Keratinocyte (primary cell): ENCODE measurements at regions not wholly inside any gene's neighbourhood (a gene's known extent, or its start where the extent isn't known, plus 50 kb on each side); places are given as distances from the start of the nearest gene placed in this dataset.

Source experiments
- DNase-seq: peaks from one replicate; pipeline ENCODE4 v3.0.0-alpha.2; 2011; ENCODE audit warnings: low read depth, missing footprints, low spot score
- FAIRE-seq: peaks from 2 replicates; lab custom pipeline; 2011; peaks lifted over from hg19 to GRCh38; lab: Jason Lieb, UNC
- H2AFZ ChIP-seq: 2 replicates; pipeline ENCODE4 v1.6.0; 2012; ENCODE audit warnings: low read length, control low read depth, inconsistent platforms; ENCODE audit not compliant: control insufficient read depth
- H3K27ac ChIP-seq: 2 replicates; pipeline ENCODE4 v1.5.1; 2011; ENCODE audit warnings: low read length; ENCODE audit not compliant: control insufficient read depth, insufficient read depth
- H3K27me3 ChIP-seq: 3 replicates; pipeline ENCODE4 v1.6.0; 2011; ENCODE audit warnings: low read length; ENCODE audit not compliant: control insufficient read depth, insufficient read depth; ENCODE audit errors: extremely low read depth
- H3K36me3 ChIP-seq, 2 experiments: 2 replicates in 1 of 2; 3 replicates in 1 of 2; pipeline ENCODE4 v1.5.1; 2011; ENCODE audit warnings: low read length in 2 of 2, mild to moderate bottlenecking in 1 of 2; ENCODE audit not compliant: control insufficient read depth in 2 of 2, insufficient read depth in 2 of 2; ENCODE audit errors: extremely low read depth in 1 of 2
- H3K4me1 ChIP-seq: 3 replicates; pipeline ENCODE4 v1.5.1; 2011; ENCODE audit warnings: low read length; ENCODE audit not compliant: control insufficient read depth, insufficient read depth; ENCODE audit errors: extremely low read depth
- H3K4me2 ChIP-seq: 3 replicates; pipeline ENCODE4 v1.6.0; 2011; ENCODE audit warnings: low read depth, low read length; ENCODE audit not compliant: control insufficient read depth, insufficient read depth; ENCODE audit errors: extremely low read depth
- H3K4me3 ChIP-seq, 3 experiments: fragments of 200-600 bp in 1 of 3; sonication (generic) in 1 of 3; 2 replicates in 2 of 3; 3 replicates in 1 of 3; pipeline ENCODE4 v1.5.1; 2011 to 2016; ENCODE audit warnings: low read length in 3 of 3, mild to moderate bottlenecking in 3 of 3, control low read depth in 2 of 3, inconsistent platforms in 1 of 3, low read depth in 1 of 3, mixed read lengths in 1 of 3, mixed run types in 1 of 3, moderate library complexity in 1 of 3; ENCODE audit not compliant: control insufficient read depth in 2 of 3, insufficient read depth in 2 of 3; ENCODE audit errors: extremely low read depth in 1 of 3
- H3K79me2 ChIP-seq: 2 replicates; pipeline ENCODE4 v1.6.0; 2012; ENCODE audit warnings: low read length; ENCODE audit not compliant: control insufficient read depth, insufficient read depth
- H3K9ac ChIP-seq: 3 replicates; pipeline ENCODE4 v1.6.0; 2011; ENCODE audit warnings: low read length; ENCODE audit not compliant: control insufficient read depth, insufficient read depth; ENCODE audit errors: extremely low read depth
- H3K9me1 ChIP-seq: 3 replicates; pipeline ENCODE4 v1.6.0; 2011; ENCODE audit warnings: low read length; ENCODE audit not compliant: control insufficient read depth, insufficient read depth; ENCODE audit errors: extremely low read depth
- H3K9me3 ChIP-seq: 2 replicates; pipeline ENCODE4 v1.5.1; 2012; ENCODE audit warnings: low read depth, low read length; ENCODE audit not compliant: control insufficient read depth
- H4K20me1 ChIP-seq: 3 replicates; pipeline ENCODE4 v1.6.0; 2011; ENCODE audit warnings: low read length; ENCODE audit not compliant: control insufficient read depth, insufficient read depth; ENCODE audit errors: extremely low read depth
- CTCF ChIP-seq, 3 experiments: IDR thresholded peaks in 1 of 3; conservative IDR thresholded peaks in 1 of 3; optimal IDR thresholded peaks in 1 of 3; 2 replicates in 2 of 3; 3 replicates in 1 of 3; pipeline versions ENCODE3 to v1.5.1; 2011; ENCODE audit warnings: low read length in 3 of 3, mild to moderate bottlenecking in 3 of 3, moderate library complexity in 2 of 3, control low read depth in 1 of 3, inconsistent platforms in 1 of 3; ENCODE audit not compliant: insufficient read depth in 2 of 3; ENCODE audit errors: extremely low read depth in 1 of 3
- EZH2 ChIP-seq: IDR thresholded peaks from one replicate; pipeline ENCODE4 v1.6.1; 2012; ENCODE audit warnings: inconsistent platforms, mild to moderate bottlenecking, low read length, moderate library complexity
- dilution Hi-C: fragments of 300-500 bp; cut with MboI; formaldehyde crosslinking; loops from one replicate; pipeline ENCODE4 v1.7.0; 2020; ENCODE audit warnings: low sequenced_read_pairs; ENCODE audit not compliant: extremely low pct_ligation_motif_present

- no peaks in the 10 kb centered on the region for H3K36me3 ChIP-seq
- no peak for TF ChIP-seq EZH2
- no peak for TF ChIP-seq CTCF (optimal IDR thresholded peaks at IDR 0.05 in 1 of 3, IDR thresholded peaks at IDR 0.05 in 1 of 3, conservative IDR thresholded peaks at IDR 0.05 in 1 of 3; ENCODE audit: extremely low read depth in 1 of 3, insufficient read depth in 2 of 3, low read length in 3 of 3)
- H3K79me2 ChIP-seq = no peaks in the 10 kb centered on the region
- DNase-seq = no peak
- no peak overlapping the region for H2AFZ ChIP-seq
- no peaks in the 10 kb centered on the region for H3K27me3 ChIP-seq
- H3K4me3 ChIP-seq = no peak overlapping the region
- no peak overlapping the region for H3K27ac ChIP-seq
- dilution Hi-C loops = no loop called here
- H3K4me2 ChIP-seq = no peak overlapping the region
- no peaks in the 10 kb centered on the region for H3K4me1 ChIP-seq
- H3K9ac ChIP-seq = no peak overlapping the region
- no peaks in the 10 kb centered on the region for H3K9me3 ChIP-seq
- no peaks in the 10 kb centered on the region for H4K20me1 ChIP-seq
- FAIRE-seq = no peak
- H3K9me1 ChIP-seq = no peaks in the 10 kb centered on the region
Observed at GRCh38 chr9:120038342-120038741, 541.6 kb downstream of the CDK5RAP2 start.

GRCh38 chr9:120032639-120033038 is 547.3 kb downstream of the CDK5RAP2 start:
- no peak for FAIRE-seq
- dilution Hi-C loops = no loop called here

More at GRCh38 chr9:120032639-120033038, 547.3 kb downstream of the CDK5RAP2 start:
- Histone ChIP-seq H4K20me1 (no peaks in the 10 kb centered on the region), H3K9me3 (no peaks in the 10 kb centered on the region), H3K9me1 (no peaks in the 10 kb centered on the region), H3K27me3 (no peaks in the 10 kb centered on the region), H3K79me2 (no peaks in the 10 kb centered on the region), H3K9ac (no peak overlapping the region), H3K27ac (no peak overlapping the region), H2AFZ (no peak overlapping the region), H3K4me2 (no peak overlapping the region), H3K4me1 (no peaks in the 10 kb centered on the region), H3K36me3 (no peaks in the 10 kb centered on the region), H3K4me3 (no peak overlapping the region)
- no peak for DNase-seq
- TF ChIP-seq EZH2 (no peak), CTCF (optimal IDR thresholded peaks at IDR 0.05 in 1 of 3, IDR thresholded peaks at IDR 0.05 in 1 of 3, conservative IDR thresholded peaks at IDR 0.05 in 1 of 3; ENCODE audit: extremely low read depth in 1 of 3, insufficient read depth in 2 of 3, low read length in 3 of 3) (no peak)
